IgD-negative memory B cell (primary cell): ENCODE measurements at regions not wholly inside any gene's neighbourhood (a gene's known extent, or its start where the extent isn't known, plus 50 kb on each side); places are given as distances from the start of the nearest gene placed in this dataset.
"Not testable (repeated sequence)": the region's sequence is repeated elsewhere in the genome, so short reads cannot be mapped to it uniquely, and the experiment has no call there.

Source experiments
- H3K27ac Mint-ChIP-seq, 3 donors: one replicate each; pipeline ENCODE4 v1.8.0; 2020 to 2022; ENCODE audit warnings: mild to moderate bottlenecking in 3 of 3, mixed read lengths in 3 of 3, moderate library complexity in 1 of 3
- H3K27me3 Mint-ChIP-seq: one replicate; pipeline ENCODE4 v1.8.0; 2021; ENCODE audit warnings: mixed read lengths
- H3K36me3 Mint-ChIP-seq: one replicate; pipeline ENCODE4 v1.8.0; 2020; ENCODE audit warnings: mild to moderate bottlenecking, mixed read lengths
- H3K4me1 Mint-ChIP-seq, 3 donors: one replicate each; pipeline ENCODE4 v1.8.0; 2020 to 2022; ENCODE audit warnings: mixed read lengths in 3 of 3, mild to moderate bottlenecking in 1 of 3
- H3K4me3 Mint-ChIP-seq, 4 donors: one replicate each; pipeline ENCODE4 v1.8.0; 2020 to 2022; ENCODE audit warnings: mild to moderate bottlenecking in 4 of 4, mixed read lengths in 4 of 4, moderate library complexity in 3 of 4
- H3K9me3 Mint-ChIP-seq, 3 donors: one replicate each; pipeline ENCODE4 v1.8.0; 2020 to 2021; ENCODE audit warnings: mixed read lengths in 3 of 3, mild to moderate bottlenecking in 1 of 3

GRCh38 chr10:55631071-55631654, 729.9 kb downstream of the ZWINT start:
- peak overlapping the region in 1 of 4 donors; percentile 85 for H3K4me3 Mint-ChIP-seq

GRCh38 chr10:55630491-55631056, 730.5 kb downstream of the ZWINT start:
- no peak overlapping the region for H3K27ac Mint-ChIP-seq
- H3K27me3 Mint-ChIP-seq = peaks cover 24% of the 10 kb centered on the region
- peaks cover 0 to 3% (median 1%) of the 10 kb centered on the region in 3 donors for H3K9me3 Mint-ChIP-seq
- H3K36me3 Mint-ChIP-seq = no peaks in the 10 kb centered on the region
- H3K4me3 Mint-ChIP-seq = no peak overlapping the region
- H3K4me1 Mint-ChIP-seq = peaks cover 0 to 3% (median 1%) of the 10 kb centered on the region in 3 donors

More at GRCh38 chr10:55631071-55631654, 729.9 kb downstream of the ZWINT start:
- Mint-ChIP-seq H3K4me1 (peaks cover 0 to 3% (median 1%) of the 10 kb centered on the region in 3 donors), H3K27ac (no peak overlapping the region), H3K36me3 (no peaks in the 10 kb centered on the region), H3K27me3 (peaks cover 24% of the 10 kb centered on the region), H3K9me3 (peaks cover 0 to 3% (median 1%) of the 10 kb centered on the region in 3 donors)

GRCh38 chr10:55629793-55630490, 731.1 kb downstream of the ZWINT start:
- H3K9me3 Mint-ChIP-seq = peaks cover 0 to 5% (median 1%) of the 10 kb centered on the region in 3 donors
- H3K4me3 Mint-ChIP-seq = peak overlapping the region in 1 of 4 donors; percentile 10
- H3K36me3 Mint-ChIP-seq = no peaks in the 10 kb centered on the region
- peaks cover 24% of the 10 kb centered on the region for H3K27me3 Mint-ChIP-seq
- peaks cover 0 to 3% (median 1%) of the 10 kb centered on the region in 3 donors for H3K4me1 Mint-ChIP-seq
- no peak overlapping the region for H3K27ac Mint-ChIP-seq

GRCh38 chr10:55628260-55628701, 732.8 kb downstream of the ZWINT start:
- H3K36me3 Mint-ChIP-seq = no peaks in the 10 kb centered on the region
- no peak overlapping the region for H3K4me3 Mint-ChIP-seq
- peaks cover 0 to 5% (median under 1%) of the 10 kb centered on the region in 3 donors for H3K9me3 Mint-ChIP-seq
- peaks cover 0 to 3% (median 1%) of the 10 kb centered on the region in 3 donors for H3K4me1 Mint-ChIP-seq
- peaks cover 24% of the 10 kb centered on the region for H3K27me3 Mint-ChIP-seq
- H3K27ac Mint-ChIP-seq = no peak overlapping the region

- peaks cover 0 to 2% (median 0%) of the 10 kb centered on the region in 3 donors for H3K9me3 Mint-ChIP-seq
- H3K27ac Mint-ChIP-seq = no peak overlapping the region
- H3K27me3 Mint-ChIP-seq = peaks cover 24% of the 10 kb centered on the region
- H3K4me3 Mint-ChIP-seq = no peak overlapping the region
- no peaks in the 10 kb centered on the region for H3K36me3 Mint-ChIP-seq
- H3K4me1 Mint-ChIP-seq = peaks cover 0 to 3% (median 1%) of the 10 kb centered on the region in 3 donors
Observed at GRCh38 chr10:55627501-55628051, 733.5 kb downstream of the ZWINT start.

- H3K27me3 Mint-ChIP-seq, H3K4me1 Mint-ChIP-seq, H3K27ac Mint-ChIP-seq, H3K9me3 Mint-ChIP-seq, H3K4me3 Mint-ChIP-seq, H3K36me3 Mint-ChIP-seq: not testable (repeated sequence)
Observed at GRCh38 chr10:55601690-55602478, 759.2 kb downstream of the ZWINT start.

- no peaks in the 10 kb centered on the region for H3K27me3 Mint-ChIP-seq
- H3K4me1 Mint-ChIP-seq = no peaks in the 10 kb centered on the region
Observed at GRCh38 chr10:55551603-55552002, 750.6 kb upstream of the PCDH15 start.

GRCh38 chr10:55550236-55550635, 749.2 kb upstream of the PCDH15 start:
- Mint-ChIP-seq H3K9me3 (peaks cover 0 to 2% (median 0%) of the 10 kb centered on the region in 3 donors), H3K36me3 (no peaks in the 10 kb centered on the region), H3K27me3 (no peaks in the 10 kb centered on the region), H3K4me1 (no peaks in the 10 kb centered on the region), H3K27ac (no peak overlapping the region), H3K4me3 (no peak overlapping the region)

More at GRCh38 chr10:55551603-55552002, 750.6 kb upstream of the PCDH15 start:
- no peak overlapping the region for H3K4me3 Mint-ChIP-seq
- peaks cover 0 to 2% (median 0%) of the 10 kb centered on the region in 3 donors for H3K9me3 Mint-ChIP-seq
- no peak overlapping the region for H3K27ac Mint-ChIP-seq
- H3K36me3 Mint-ChIP-seq = no peaks in the 10 kb centered on the region

- H3K27ac Mint-ChIP-seq, H3K9me3 Mint-ChIP-seq, H3K27me3 Mint-ChIP-seq, H3K4me3 Mint-ChIP-seq, H3K4me1 Mint-ChIP-seq, H3K36me3 Mint-ChIP-seq: not testable (repeated sequence)
Observed at GRCh38 chr10:55537497-55537896, 736.5 kb upstream of the PCDH15 start.

GRCh38 chr10:55519264-55519663, 718.2 kb upstream of the PCDH15 start:
- H3K4me3 Mint-ChIP-seq = no peak overlapping the region
- no peaks in the 10 kb centered on the region for H3K9me3 Mint-ChIP-seq
- H3K27me3 Mint-ChIP-seq = no peaks in the 10 kb centered on the region
- H3K4me1 Mint-ChIP-seq = no peaks in the 10 kb centered on the region
- no peaks in the 10 kb centered on the region for H3K36me3 Mint-ChIP-seq
- H3K27ac Mint-ChIP-seq = no peak overlapping the region

GRCh38 chr10:55518416-55518815, 717.4 kb upstream of the PCDH15 start:
- not testable (repeated sequence) for H3K4me1 Mint-ChIP-seq, H3K9me3 Mint-ChIP-seq, H3K27me3 Mint-ChIP-seq, H3K27ac Mint-ChIP-seq, H3K36me3 Mint-ChIP-seq, H3K4me3 Mint-ChIP-seq

- H3K4me3 Mint-ChIP-seq = no peak overlapping the region
- no peaks in the 10 kb centered on the region for H3K4me1 Mint-ChIP-seq
- H3K27me3 Mint-ChIP-seq = no peaks in the 10 kb centered on the region
- no peaks in the 10 kb centered on the region for H3K36me3 Mint-ChIP-seq
- peaks cover 0 to 1% (median 0%) of the 10 kb centered on the region in 3 donors for H3K9me3 Mint-ChIP-seq
- H3K27ac Mint-ChIP-seq = no peak overlapping the region
Observed at GRCh38 chr10:55509168-55509567, 708.1 kb upstream of the PCDH15 start.

GRCh38 chr10:55500931-55501559, 700.0 kb upstream of the PCDH15 start:
- H3K4me3 Mint-ChIP-seq = no peak overlapping the region
- H3K9me3 Mint-ChIP-seq = peaks cover 0 to 5% (median 1%) of the 10 kb centered on the region in 3 donors
- H3K4me1 Mint-ChIP-seq = no peaks in the 10 kb centered on the region
- H3K27ac Mint-ChIP-seq = no peak overlapping the region
- no peaks in the 10 kb centered on the region for H3K27me3 Mint-ChIP-seq
- H3K36me3 Mint-ChIP-seq = no peaks in the 10 kb centered on the region

GRCh38 chr10:55497893-55498499, 697.0 kb upstream of the PCDH15 start:
- H3K4me3 Mint-ChIP-seq = no peak overlapping the region
- peaks cover under 1 to 5% (median 1%) of the 10 kb centered on the region in 3 donors for H3K9me3 Mint-ChIP-seq
- H3K36me3 Mint-ChIP-seq = no peaks in the 10 kb centered on the region
- no peak overlapping the region for H3K27ac Mint-ChIP-seq
- H3K4me1 Mint-ChIP-seq = no peaks in the 10 kb centered on the region
- H3K27me3 Mint-ChIP-seq = no peaks in the 10 kb centered on the region
